ENCODE measurements at regions not wholly inside any gene's neighbourhood (a gene's known extent, or its start where the extent isn't known, plus 50 kb on each side); places are given as distances from the start of the nearest gene placed in this dataset.

GRCh38 chr4:57410331-57411052 lies 300.3 kb upstream of the IGFBP7 start:
- Histone ChIP-seq H3K27me3 (ENCODE audit: control insufficient read depth, insufficient read depth, low read length) (no peaks in the 10 kb centered on the region), H3K9me3 (ENCODE audit: control insufficient read depth, insufficient read depth, low read depth, low read length) (no peaks in the 10 kb centered on the region), H3K4me3 (ENCODE audit: low read depth in 2 of 2, low read length in 2 of 2) (no peak overlapping the region), H3K36me3 (ENCODE audit: control insufficient read depth, insufficient read depth, low read length) (no peaks in the 10 kb centered on the region), H3K27ac (ENCODE audit: low read length) (no peak overlapping the region), H3K4me1 (ENCODE audit: control insufficient read depth, insufficient read depth, low read length) (no peaks in the 10 kb centered on the region)
- intact Hi-C loops (cut with micrococcal nuclease; ENCODE audit: unreplicated experiment) = no loop called here
- no peak for DNase-seq (ENCODE audit: low read depth, low spot score)
- in situ Hi-C loops (cut with HindIII; ENCODE audit: low pct_unique_long_range_greater_than_20kb, low sequenced_read_pairs) = no loop called here
- CTCF ChIA-PET = no interaction called here
- BruUV-seq (replicated peaks) = no TSS peak
- TF ChIP-seq POLR2AphosphoS5 (IDR thresholded peaks at IDR 0.05; ENCODE audit: low read depth, low read length) (no peak), SIN3A (IDR thresholded peaks at IDR 0.05; ENCODE audit: borderline replicate concordance, insufficient read depth, low read depth, low read length) (no peak), TCF7L2 (IDR thresholded peaks at IDR 0.05; ENCODE audit: low read depth, low read length) (no peak), CTCF (IDR thresholded peaks at IDR 0.05) (no peak), REST (IDR thresholded peaks at IDR 0.05; ENCODE audit: insufficient read depth in 1 of 2, low read depth in 2 of 2, low read length in 1 of 2) (no peak)
- POLR2A ChIA-PET = no interaction called here
- ATAC-seq = no peak

- H3K4me3 ChIP-seq (ENCODE audit: low read depth in 2 of 2, low read length in 2 of 2) = no peak overlapping the region
- no peak overlapping the region for H3K27ac ChIP-seq (ENCODE audit: low read length)
- ChIA-PET CTCF (no interaction called here), POLR2A (no interaction called here)
- TF ChIP-seq TCF7L2 (IDR thresholded peaks at IDR 0.05; ENCODE audit: low read depth, low read length) (no peak), REST (IDR thresholded peaks at IDR 0.05; ENCODE audit: insufficient read depth in 1 of 2, low read depth in 2 of 2, low read length in 1 of 2) (no peak), SIN3A (IDR thresholded peaks at IDR 0.05; ENCODE audit: borderline replicate concordance, insufficient read depth, low read depth, low read length) (no peak), POLR2AphosphoS5 (IDR thresholded peaks at IDR 0.05; ENCODE audit: low read depth, low read length) (no peak), CTCF (IDR thresholded peaks at IDR 0.05) (no peak)
- H3K36me3 ChIP-seq (ENCODE audit: control insufficient read depth, insufficient read depth, low read length) = no peaks in the 10 kb centered on the region
- in situ Hi-C loops (cut with HindIII; ENCODE audit: low pct_unique_long_range_greater_than_20kb, low sequenced_read_pairs) (no loop called here), intact Hi-C loops (cut with micrococcal nuclease; ENCODE audit: unreplicated experiment) (no loop called here)
- BruUV-seq (replicated peaks) = no TSS peak
- no peak for ATAC-seq
- no peak for DNase-seq (ENCODE audit: low read depth, low spot score)
- no peaks in the 10 kb centered on the region for H3K27me3 ChIP-seq (ENCODE audit: control insufficient read depth, insufficient read depth, low read length)
- H3K4me1 ChIP-seq (ENCODE audit: control insufficient read depth, insufficient read depth, low read length) = no peaks in the 10 kb centered on the region
- no peaks in the 10 kb centered on the region for H3K9me3 ChIP-seq (ENCODE audit: control insufficient read depth, insufficient read depth, low read depth, low read length)
These were observed 295.2 kb upstream of the IGFBP7 start for GRCh38 chr4:57405359-57405758.
